NT2/D1 (cell line): ENCODE measurements at regions not wholly inside any gene's neighbourhood (a gene's known extent, or its start where the extent isn't known, plus 50 kb on each side); places are given as distances from the start of the nearest gene placed in this dataset.

Experiments
- DNase-seq: peaks from one replicate; pipeline ENCODE4 v3.0.0-alpha.2; 2011; ENCODE audit warnings: low read depth, low spot score
- H3K27me3 ChIP-seq: 2 replicates; pipeline ENCODE4 v1.6.0; 2011; ENCODE audit warnings: mild to moderate bottlenecking; ENCODE audit not compliant: insufficient read length, insufficient read depth
- H3K36me3 ChIP-seq: 2 replicates; pipeline ENCODE4 v1.6.1; 2011; ENCODE audit warnings: mild to moderate bottlenecking, low read length, mixed read lengths; ENCODE audit not compliant: insufficient read depth, insufficient read length
- H3K4me1 ChIP-seq: 2 replicates; pipeline ENCODE4 v1.5.1; 2011; ENCODE audit not compliant: insufficient read depth, insufficient read length
- H3K4me3 ChIP-seq: 2 replicates; pipeline ENCODE4 v1.5.1; 2011; ENCODE audit warnings: low read depth; ENCODE audit not compliant: insufficient read length
- H3K9ac ChIP-seq: 2 replicates; pipeline ENCODE4 v1.6.0; 2011; ENCODE audit warnings: low read depth; ENCODE audit not compliant: insufficient read length
- H3K9me3 ChIP-seq: 2 replicates; pipeline ENCODE4 v1.5.1; 2011; ENCODE audit warnings: mild to moderate bottlenecking, low read length; ENCODE audit not compliant: insufficient read depth
- SUZ12 ChIP-seq: IDR thresholded peaks from 2 replicates; pipeline ENCODE4 v1.6.1; 2011; ENCODE audit not compliant: insufficient read length, insufficient read depth; ENCODE audit errors: extremely low read depth
- YY1 ChIP-seq: IDR thresholded peaks from 2 replicates; pipeline ENCODE4 v1.6.1; 2011; ENCODE audit not compliant: insufficient read length, insufficient read depth
- ZNF274 ChIP-seq: IDR thresholded peaks from 2 replicates; pipeline ENCODE4 v1.6.1; 2011; ENCODE audit warnings: mild to moderate bottlenecking, low read depth, low read length

DNA sequence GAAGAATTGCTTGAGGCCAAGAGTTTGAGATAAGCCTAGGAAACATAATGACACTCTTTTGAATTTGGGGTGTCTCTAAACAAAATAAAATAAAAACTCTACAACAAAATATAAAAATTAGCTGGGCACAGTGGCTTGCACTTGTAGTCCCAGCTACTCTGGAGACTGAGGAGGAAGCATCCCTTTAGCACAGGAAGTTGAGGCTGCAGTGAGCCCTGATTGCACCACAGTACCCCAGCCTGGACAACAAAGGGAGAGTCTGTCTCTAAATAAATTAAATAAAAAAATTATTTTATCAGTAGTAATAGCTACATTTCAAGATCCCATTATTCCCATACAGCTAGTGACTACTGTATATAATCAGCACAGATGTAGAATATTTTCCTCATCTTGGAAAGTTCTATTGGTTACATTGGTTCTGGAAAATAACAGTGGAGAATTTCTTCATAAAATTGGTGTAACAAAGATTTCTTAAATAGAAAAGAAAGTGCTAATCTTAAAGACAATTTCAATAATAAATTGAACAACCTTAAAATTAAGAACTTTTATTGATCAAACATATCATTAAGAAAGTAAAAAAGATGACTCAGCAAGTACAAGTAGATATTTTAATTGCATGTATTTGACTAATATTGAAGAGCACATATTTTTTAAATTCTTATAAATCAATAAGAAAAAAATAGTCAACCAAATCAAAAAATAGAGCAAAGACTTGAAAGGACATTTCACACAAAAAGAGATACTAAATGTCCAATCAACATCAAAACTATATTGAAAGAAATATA is 90.4 kb upstream of the KYNU start:
- H3K36me3 ChIP-seq: no peaks in the 10 kb centered on the region
- DNase-seq: no peak
- TF ChIP-seq ZNF274 (no peak), YY1 (no peak), SUZ12 (no peak)
- no peak overlapping the region for H3K9ac ChIP-seq
- no peak overlapping the region for H3K4me3 ChIP-seq
- no peaks in the 10 kb centered on the region for H3K4me1 ChIP-seq
- H3K27me3 ChIP-seq: no peaks in the 10 kb centered on the region
- H3K9me3 ChIP-seq: no peaks in the 10 kb centered on the region

DNA sequence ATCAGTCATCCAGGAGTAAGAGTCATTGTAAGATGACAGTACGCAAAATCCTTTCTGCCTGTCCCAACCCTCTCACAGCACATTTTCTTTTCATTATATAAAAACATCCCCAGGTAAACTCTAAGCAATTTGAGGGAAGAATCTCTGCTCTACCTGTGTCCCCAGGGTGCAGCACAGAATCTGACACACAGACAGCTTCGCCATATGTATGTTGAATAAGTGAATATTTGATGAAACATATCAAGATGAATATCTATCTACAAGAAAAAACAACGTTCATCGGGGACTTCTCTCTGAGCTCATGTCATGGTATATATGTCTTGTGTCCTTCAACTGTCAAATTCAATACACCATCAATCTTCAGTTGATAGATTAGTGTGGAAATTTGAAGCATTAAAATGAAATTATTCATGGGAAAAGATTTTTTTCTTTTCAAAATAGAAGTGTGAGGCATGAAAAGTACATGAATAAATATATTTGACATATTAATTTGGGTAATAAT is 94.5 kb upstream of the KYNU start:
- H3K9ac ChIP-seq: no peak overlapping the region
- no peaks in the 10 kb centered on the region for H3K9me3 ChIP-seq

DNA sequence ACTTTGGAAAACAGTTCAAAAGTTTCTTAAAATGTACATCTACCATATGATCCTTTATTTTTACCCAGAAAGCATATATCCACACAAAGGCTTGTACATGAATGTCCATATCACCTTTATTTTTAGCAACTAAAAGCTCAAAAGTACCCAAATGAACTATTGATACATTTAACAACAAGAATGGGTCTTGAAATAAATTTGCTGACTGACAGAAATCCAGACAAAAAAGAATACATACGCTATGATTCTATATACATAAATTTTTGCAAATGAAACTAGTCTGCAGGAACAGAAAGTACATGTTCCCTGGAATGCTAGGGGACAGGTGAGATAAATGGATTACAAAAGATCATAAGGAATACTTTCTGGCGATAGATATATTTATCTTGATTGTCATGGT is 96.3 kb upstream of the KYNU start:
- Histone ChIP-seq H3K9me3 (no peaks in the 10 kb centered on the region), H3K9ac (no peak overlapping the region), H3K36me3 (no peaks in the 10 kb centered on the region), H3K4me1 (no peaks in the 10 kb centered on the region), H3K27me3 (no peaks in the 10 kb centered on the region), H3K4me3 (no peak overlapping the region)
- TF ChIP-seq YY1: no peak
- DNase-seq: no peak

More for the DNA sequence above, 94.5 kb upstream of the KYNU start:
- Histone ChIP-seq H3K27me3 (no peaks in the 10 kb centered on the region), H3K4me3 (no peak overlapping the region), H3K36me3 (no peaks in the 10 kb centered on the region), H3K4me1 (no peaks in the 10 kb centered on the region)
- DNase-seq: no peak
- TF ChIP-seq ZNF274: no peak

DNA sequence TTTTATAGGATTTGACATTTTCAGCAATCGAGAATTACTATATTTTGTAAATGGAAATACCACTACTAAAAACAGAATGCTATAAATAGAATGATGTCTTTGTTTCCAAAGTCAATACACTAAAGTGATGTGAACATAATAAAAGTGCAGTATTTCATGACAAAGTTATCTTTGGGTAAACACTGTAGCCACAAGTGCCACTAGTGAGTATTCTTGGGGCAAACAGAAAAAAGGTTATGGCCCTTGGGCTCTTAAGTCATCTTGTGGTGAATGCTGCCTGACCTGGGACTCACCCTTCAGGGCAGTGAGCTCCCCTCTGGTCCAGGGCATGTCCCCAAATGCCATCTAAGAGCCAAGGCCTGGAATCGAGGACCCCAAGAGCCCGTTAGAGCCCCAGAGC is 99.2 kb upstream of the KYNU start:
- Histone ChIP-seq H3K36me3 (no peaks in the 10 kb centered on the region), H3K9ac (no peak overlapping the region), H3K27me3 (no peaks in the 10 kb centered on the region), H3K9me3 (no peaks in the 10 kb centered on the region), H3K4me3 (no peak overlapping the region), H3K4me1 (no peaks in the 10 kb centered on the region)
- no peak for TF ChIP-seq SUZ12
- TF ChIP-seq ZNF274: no peak
- TF ChIP-seq YY1: no peak
- no peak for DNase-seq

DNA sequence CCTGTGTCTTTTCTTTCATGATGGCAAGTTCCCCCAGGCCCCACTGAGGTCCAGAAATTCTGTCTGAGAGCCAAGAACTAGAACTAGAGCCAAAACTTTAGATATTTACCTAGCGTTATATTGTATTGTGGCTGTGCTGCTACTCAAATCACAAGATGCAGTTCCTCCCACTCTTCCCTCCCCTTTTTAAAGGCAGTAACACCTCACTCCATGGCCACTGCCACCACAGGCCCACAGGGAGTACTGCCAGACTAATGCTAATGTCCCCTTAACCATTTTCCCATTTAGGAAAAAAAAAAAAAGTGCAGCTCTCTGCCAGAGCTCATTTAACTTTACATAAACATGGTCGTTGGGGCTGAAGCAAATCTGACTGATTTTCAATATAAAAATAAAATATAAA is 99.7 kb upstream of the KYNU start:
- H3K4me1 ChIP-seq: no peaks in the 10 kb centered on the region
- no peak overlapping the region for H3K9ac ChIP-seq
- H3K4me3 ChIP-seq: no peak overlapping the region
- no peaks in the 10 kb centered on the region for H3K36me3 ChIP-seq
- H3K27me3 ChIP-seq: no peaks in the 10 kb centered on the region
- DNase-seq: no peak
- H3K9me3 ChIP-seq: no peaks in the 10 kb centered on the region
- TF ChIP-seq SUZ12 (no peak), ZNF274 (no peak), YY1 (no peak)

DNA sequence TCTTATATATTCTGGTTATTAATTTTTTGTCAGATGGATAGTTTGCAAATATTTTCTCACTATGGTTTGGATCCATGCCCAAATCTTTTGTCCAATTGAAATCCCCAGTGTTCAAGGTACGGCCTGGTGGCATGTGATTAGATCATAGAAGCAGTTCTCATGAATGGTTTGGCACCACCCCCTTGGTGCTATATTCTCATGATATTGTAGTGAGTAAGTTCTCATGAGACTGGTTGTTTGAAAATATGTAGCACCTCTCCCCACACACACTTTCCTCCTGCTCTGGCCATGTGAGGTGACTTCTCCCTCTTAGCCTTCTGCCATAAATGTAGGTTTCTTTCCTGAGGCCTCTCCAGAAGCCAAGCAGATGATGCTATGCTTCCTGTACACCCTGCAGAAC is 107.7 kb upstream of the KYNU start:
- DNase-seq: no peak
- TF ChIP-seq ZNF274 (no peak), SUZ12 (no peak), YY1 (no peak)
- no peaks in the 10 kb centered on the region for H3K4me1 ChIP-seq
- no peak overlapping the region for H3K9ac ChIP-seq
- no peak overlapping the region for H3K4me3 ChIP-seq
- H3K36me3 ChIP-seq: no peaks in the 10 kb centered on the region
- H3K27me3 ChIP-seq: no peaks in the 10 kb centered on the region
- peaks cover 30% of the 10 kb centered on the region; the same call in 1 of the 2 replicates for H3K9me3 ChIP-seq

DNA sequence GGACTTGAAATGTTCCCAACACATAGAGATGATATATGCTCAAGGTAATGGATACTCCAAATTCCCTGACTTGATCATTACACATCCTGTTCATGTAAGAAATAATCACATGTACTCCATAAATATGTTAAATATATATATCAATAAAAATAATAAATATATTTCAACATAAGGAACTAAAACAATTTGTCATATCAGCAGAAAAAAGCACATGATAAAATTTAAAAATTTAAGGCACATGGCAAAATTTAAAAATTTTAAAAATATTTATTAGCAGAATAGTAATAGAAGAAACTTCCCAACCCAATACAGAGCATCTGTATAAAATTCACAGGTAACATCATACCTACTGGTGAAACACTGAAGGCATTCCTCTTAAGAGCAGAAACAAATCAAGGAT is 109.6 kb upstream of the KYNU start:
- DNase-seq: no peak
- Histone ChIP-seq H3K4me3 (no peak overlapping the region), H3K4me1 (no peaks in the 10 kb centered on the region), H3K9me3 (peaks cover 34% of the 10 kb centered on the region; the same call in 1 of the 2 replicates), H3K27me3 (no peaks in the 10 kb centered on the region), H3K36me3 (no peaks in the 10 kb centered on the region), H3K9ac (no peak overlapping the region)
- TF ChIP-seq YY1 (no peak), SUZ12 (no peak)

DNA sequence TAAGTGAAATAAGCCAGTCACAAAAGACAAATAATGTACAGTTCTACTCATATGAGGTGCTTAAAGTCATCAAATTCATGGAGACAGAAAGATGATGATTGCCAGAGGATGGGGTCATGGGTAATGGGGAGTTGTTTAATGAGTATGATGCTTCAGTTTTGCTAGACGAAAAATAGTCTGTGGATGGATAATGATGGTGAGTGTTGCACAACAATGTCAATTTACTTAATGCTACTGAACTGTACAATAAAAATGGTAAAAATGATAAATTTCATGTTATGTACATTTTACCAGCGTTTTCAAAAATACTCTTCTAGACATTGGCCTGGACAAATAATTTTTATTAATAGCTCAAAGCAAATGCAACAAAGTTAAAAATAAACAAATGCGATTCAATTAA is 118.5 kb upstream of the KYNU start:
- Histone ChIP-seq H3K27me3 (no peaks in the 10 kb centered on the region), H3K4me1 (no peaks in the 10 kb centered on the region), H3K36me3 (no peaks in the 10 kb centered on the region), H3K9me3 (peaks cover 4% of the 10 kb centered on the region; the same call in 1 of the 2 replicates), H3K4me3 (no peak overlapping the region), H3K9ac (no peak overlapping the region)
- no peak for TF ChIP-seq YY1
- no peak for TF ChIP-seq ZNF274
- no peak for TF ChIP-seq SUZ12
- DNase-seq: no peak
